Tibial nerve (tissue), 4 donors: ENCODE measurements at regions not wholly inside any gene's neighbourhood (a gene's known extent, or its start where the extent isn't known, plus 50 kb on each side); places are given as distances from the start of the nearest gene placed in this dataset.

Experiments
- EP300 ChIP-seq, 2 donors: sonication (generic); formaldehyde crosslinking; IDR thresholded peaks; one replicate each; pipeline ENCODE4 v1.6.1; 2017; ENCODE audit warnings: antibody characterized with exemption in 2 of 2, mild to moderate bottlenecking in 1 of 2
- POLR2A ChIP-seq, 2 donors: fragments of 450-650 bp; IDR thresholded peaks; one replicate each; pipeline ENCODE4 v1.6.1; 2017; ENCODE audit warnings: antibody characterized with exemption in 2 of 2, mild to moderate bottlenecking in 2 of 2, moderate library complexity in 2 of 2
- TF ChIP-seq, protein P1 (sequence below), 5 experiments: fragments of 200-600 bp in 3 of 5; fragments of 450-650 bp in 2 of 5; sonication (generic) in 3 of 5; IDR thresholded peaks; one replicate each; pipeline ENCODE4 v1.5.1; 2016 to 2019; ENCODE audit warnings: antibody characterized with exemption in 5 of 5, mild to moderate bottlenecking in 3 of 5, moderate library complexity in 2 of 5

GRCh38 chr3:194953291-194953690 lies 267.6 kb downstream of the FAM43A start:
- TF ChIP-seq POLR2A (IDR thresholded peaks at IDR 0.05) (no peak), EP300 (IDR thresholded peaks at IDR 0.05) (no peak)
- TF ChIP-seq, protein P1, sequence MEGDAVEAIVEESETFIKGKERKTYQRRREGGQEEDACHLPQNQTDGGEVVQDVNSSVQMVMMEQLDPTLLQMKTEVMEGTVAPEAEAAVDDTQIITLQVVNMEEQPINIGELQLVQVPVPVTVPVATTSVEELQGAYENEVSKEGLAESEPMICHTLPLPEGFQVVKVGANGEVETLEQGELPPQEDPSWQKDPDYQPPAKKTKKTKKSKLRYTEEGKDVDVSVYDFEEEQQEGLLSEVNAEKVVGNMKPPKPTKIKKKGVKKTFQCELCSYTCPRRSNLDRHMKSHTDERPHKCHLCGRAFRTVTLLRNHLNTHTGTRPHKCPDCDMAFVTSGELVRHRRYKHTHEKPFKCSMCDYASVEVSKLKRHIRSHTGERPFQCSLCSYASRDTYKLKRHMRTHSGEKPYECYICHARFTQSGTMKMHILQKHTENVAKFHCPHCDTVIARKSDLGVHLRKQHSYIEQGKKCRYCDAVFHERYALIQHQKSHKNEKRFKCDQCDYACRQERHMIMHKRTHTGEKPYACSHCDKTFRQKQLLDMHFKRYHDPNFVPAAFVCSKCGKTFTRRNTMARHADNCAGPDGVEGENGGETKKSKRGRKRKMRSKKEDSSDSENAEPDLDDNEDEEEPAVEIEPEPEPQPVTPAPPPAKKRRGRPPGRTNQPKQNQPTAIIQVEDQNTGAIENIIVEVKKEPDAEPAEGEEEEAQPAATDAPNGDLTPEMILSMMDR (IDR thresholded peaks at IDR 0.05): no peak
